ENCODE measurements at regions not wholly inside any gene's neighbourhood (a gene's known extent, or its start where the extent isn't known, plus 50 kb on each side); places are given as distances from the start of the nearest gene placed in this dataset.
A peak's percentile ranks its signal among the peaks of the same experiment; 100 is the strongest.

DNA sequence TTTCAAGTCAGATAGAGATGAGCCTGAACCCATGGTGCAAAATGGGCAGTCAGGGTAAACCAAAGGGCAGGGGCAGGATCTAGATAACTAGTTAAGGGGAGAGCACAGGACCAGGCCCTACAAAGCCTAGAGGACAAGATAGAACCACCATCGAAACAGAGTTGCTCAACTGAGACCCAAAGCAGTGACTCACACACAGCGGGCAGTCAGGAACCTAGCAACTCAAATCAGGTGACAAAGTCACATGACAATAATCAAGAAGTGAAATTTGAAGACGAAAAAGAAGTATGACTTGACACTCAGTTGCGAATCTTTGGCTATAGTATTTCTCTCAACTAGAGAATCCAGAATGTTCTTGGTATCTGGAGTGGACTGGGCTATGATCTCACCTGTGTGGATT, 136.0 kb upstream of the PTPRG start:
- Mint-ChIP-seq H3K4me3 (no peak overlapping the region), H3K9me3 (no peaks in the 10 kb centered on the region), H3K27me3 (ENCODE audit: insufficient read depth, low read depth, poor library complexity) (no peaks in the 10 kb centered on the region), H3K27ac (no peak overlapping the region), H3K36me3 (ENCODE audit: low read depth) (no peaks in the 10 kb centered on the region), H3K4me1 (no peaks in the 10 kb centered on the region; the same call in 2 of the 3 replicates)
- no peaks in the 10 kb centered on the region for H4K20me1 ChIP-seq (replicated peaks; ENCODE audit: insufficient read depth)
- peak overlapping the region; percentile 38; the same call in 1 of the 2 replicates for H2AFZ ChIP-seq
- H3K4me3 ChIP-seq, result no peak overlapping the region
- TF ChIP-seq, protein P1, sequence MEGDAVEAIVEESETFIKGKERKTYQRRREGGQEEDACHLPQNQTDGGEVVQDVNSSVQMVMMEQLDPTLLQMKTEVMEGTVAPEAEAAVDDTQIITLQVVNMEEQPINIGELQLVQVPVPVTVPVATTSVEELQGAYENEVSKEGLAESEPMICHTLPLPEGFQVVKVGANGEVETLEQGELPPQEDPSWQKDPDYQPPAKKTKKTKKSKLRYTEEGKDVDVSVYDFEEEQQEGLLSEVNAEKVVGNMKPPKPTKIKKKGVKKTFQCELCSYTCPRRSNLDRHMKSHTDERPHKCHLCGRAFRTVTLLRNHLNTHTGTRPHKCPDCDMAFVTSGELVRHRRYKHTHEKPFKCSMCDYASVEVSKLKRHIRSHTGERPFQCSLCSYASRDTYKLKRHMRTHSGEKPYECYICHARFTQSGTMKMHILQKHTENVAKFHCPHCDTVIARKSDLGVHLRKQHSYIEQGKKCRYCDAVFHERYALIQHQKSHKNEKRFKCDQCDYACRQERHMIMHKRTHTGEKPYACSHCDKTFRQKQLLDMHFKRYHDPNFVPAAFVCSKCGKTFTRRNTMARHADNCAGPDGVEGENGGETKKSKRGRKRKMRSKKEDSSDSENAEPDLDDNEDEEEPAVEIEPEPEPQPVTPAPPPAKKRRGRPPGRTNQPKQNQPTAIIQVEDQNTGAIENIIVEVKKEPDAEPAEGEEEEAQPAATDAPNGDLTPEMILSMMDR (conservative IDR thresholded peaks at IDR 0.05; ENCODE audit: low read depth in 2 of 2), result no peak
- TF ChIP-seq, protein P2, sequence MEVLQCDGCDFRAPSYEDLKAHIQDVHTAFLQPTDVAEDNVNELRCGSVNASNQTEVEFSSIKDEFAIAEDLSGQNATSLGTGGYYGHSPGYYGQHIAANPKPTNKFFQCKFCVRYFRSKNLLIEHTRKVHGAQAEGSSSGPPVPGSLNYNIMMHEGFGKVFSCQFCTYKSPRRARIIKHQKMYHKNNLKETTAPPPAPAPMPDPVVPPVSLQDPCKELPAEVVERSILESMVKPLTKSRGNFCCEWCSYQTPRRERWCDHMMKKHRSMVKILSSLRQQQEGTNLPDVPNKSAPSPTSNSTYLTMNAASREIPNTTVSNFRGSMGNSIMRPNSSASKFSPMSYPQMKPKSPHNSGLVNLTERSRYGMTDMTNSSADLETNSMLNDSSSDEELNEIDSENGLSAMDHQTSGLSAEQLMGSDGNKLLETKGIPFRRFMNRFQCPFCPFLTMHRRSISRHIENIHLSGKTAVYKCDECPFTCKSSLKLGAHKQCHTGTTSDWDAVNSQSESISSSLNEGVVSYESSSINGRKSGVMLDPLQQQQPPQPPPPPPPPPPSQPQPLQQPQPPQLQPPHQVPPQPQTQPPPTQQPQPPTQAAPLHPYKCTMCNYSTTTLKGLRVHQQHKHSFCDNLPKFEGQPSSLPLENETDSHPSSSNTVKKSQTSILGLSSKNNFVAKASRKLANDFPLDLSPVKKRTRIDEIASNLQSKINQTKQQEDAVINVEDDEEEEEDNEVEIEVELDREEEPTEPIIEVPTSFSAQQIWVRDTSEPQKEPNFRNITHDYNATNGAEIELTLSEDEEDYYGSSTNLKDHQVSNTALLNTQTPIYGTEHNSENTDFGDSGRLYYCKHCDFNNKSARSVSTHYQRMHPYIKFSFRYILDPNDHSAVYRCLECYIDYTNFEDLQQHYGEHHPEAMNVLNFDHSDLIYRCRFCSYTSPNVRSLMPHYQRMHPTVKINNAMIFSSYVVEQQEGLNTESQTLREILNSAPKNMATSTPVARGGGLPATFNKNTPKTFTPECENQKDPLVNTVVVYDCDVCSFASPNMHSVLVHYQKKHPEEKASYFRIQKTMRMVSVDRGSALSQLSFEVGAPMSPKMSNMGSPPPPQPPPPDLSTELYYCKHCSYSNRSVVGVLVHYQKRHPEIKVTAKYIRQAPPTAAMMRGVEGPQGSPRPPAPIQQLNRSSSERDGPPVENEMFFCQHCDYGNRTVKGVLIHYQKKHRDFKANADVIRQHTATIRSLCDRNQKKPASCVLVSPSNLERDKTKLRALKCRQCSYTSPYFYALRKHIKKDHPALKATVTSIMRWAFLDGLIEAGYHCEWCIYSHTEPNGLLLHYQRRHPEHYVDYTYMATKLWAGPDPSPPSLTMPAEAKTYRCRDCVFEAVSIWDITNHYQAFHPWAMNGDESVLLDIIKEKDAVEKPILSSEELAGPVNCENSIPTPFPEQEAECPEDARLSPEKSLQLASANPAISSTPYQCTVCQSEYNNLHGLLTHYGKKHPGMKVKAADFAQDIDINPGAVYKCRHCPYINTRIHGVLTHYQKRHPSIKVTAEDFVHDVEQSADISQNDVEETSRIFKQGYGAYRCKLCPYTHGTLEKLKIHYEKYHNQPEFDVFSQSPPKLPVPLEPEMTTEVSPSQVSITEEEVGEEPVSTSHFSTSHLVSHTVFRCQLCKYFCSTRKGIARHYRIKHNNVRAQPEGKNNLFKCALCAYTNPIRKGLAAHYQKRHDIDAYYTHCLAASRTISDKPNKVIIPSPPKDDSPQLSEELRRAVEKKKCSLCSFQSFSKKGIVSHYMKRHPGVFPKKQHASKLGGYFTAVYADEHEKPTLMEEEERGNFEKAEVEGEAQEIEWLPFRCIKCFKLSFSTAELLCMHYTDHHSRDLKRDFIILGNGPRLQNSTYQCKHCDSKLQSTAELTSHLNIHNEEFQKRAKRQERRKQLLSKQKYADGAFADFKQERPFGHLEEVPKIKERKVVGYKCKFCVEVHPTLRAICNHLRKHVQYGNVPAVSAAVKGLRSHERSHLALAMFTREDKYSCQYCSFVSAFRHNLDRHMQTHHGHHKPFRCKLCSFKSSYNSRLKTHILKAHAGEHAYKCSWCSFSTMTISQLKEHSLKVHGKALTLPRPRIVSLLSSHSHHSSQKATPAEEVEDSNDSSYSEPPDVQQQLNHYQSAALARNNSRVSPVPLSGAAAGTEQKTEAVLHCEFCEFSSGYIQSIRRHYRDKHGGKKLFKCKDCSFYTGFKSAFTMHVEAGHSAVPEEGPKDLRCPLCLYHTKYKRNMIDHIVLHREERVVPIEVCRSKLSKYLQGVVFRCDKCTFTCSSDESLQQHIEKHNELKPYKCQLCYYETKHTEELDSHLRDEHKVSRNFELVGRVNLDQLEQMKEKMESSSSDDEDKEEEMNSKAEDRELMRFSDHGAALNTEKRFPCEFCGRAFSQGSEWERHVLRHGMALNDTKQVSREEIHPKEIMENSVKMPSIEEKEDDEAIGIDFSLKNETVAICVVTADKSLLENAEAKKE (CRISPR knock-in tag; IDR thresholded peaks at IDR 0.05), result no peak
- TF ChIP-seq CREB1 (CRISPR knock-in tag; IDR thresholded peaks at IDR 0.05; ENCODE audit: low read depth) (no peak), ZNF114 (CRISPR knock-in tag; IDR thresholded peaks at IDR 0.05) (no peak), EZH2 (IDR thresholded peaks at IDR 0.05; ENCODE audit: low read depth, unreplicated experiment) (no peak), JUNB (IDR thresholded peaks at IDR 0.05; ENCODE audit: unreplicated experiment) (no peak), EZH2phosphoT487 (IDR thresholded peaks at IDR 0.05; ENCODE audit: unreplicated experiment) (no peak), STAT1 (IDR thresholded peaks at IDR 0.05; ENCODE audit: unreplicated experiment) (no peak), NANOG (IDR thresholded peaks at IDR 0.05; ENCODE audit: borderline replicate concordance) (no peak), POLR2AphosphoS5 (IDR thresholded peaks at IDR 0.05; ENCODE audit: low read depth) (no peak)
- TF ChIP-seq, protein P3, sequence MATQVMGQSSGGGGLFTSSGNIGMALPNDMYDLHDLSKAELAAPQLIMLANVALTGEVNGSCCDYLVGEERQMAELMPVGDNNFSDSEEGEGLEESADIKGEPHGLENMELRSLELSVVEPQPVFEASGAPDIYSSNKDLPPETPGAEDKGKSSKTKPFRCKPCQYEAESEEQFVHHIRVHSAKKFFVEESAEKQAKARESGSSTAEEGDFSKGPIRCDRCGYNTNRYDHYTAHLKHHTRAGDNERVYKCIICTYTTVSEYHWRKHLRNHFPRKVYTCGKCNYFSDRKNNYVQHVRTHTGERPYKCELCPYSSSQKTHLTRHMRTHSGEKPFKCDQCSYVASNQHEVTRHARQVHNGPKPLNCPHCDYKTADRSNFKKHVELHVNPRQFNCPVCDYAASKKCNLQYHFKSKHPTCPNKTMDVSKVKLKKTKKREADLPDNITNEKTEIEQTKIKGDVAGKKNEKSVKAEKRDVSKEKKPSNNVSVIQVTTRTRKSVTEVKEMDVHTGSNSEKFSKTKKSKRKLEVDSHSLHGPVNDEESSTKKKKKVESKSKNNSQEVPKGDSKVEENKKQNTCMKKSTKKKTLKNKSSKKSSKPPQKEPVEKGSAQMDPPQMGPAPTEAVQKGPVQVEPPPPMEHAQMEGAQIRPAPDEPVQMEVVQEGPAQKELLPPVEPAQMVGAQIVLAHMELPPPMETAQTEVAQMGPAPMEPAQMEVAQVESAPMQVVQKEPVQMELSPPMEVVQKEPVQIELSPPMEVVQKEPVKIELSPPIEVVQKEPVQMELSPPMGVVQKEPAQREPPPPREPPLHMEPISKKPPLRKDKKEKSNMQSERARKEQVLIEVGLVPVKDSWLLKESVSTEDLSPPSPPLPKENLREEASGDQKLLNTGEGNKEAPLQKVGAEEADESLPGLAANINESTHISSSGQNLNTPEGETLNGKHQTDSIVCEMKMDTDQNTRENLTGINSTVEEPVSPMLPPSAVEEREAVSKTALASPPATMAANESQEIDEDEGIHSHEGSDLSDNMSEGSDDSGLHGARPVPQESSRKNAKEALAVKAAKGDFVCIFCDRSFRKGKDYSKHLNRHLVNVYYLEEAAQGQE (IDR thresholded peaks at IDR 0.05; ENCODE audit: unreplicated experiment), result no peak
- ATAC-seq (no peak), DNase-seq (ENCODE audit: low spot score) (no peak)
- H3K4me1 ChIP-seq (ENCODE audit: insufficient read depth), result no peaks in the 10 kb centered on the region
- no peaks in the 10 kb centered on the region for H3K36me3 ChIP-seq (ENCODE audit: insufficient read depth)
- H3K27ac ChIP-seq (ENCODE audit: low read depth), result no peak overlapping the region
- H3K27me3 ChIP-seq (ENCODE audit: insufficient read depth), result no peaks in the 10 kb centered on the region
- H3F3A ChIP-seq (replicated peaks; ENCODE audit: low read depth), result no peaks in the 10 kb centered on the region
- H3K4me2 ChIP-seq, result no peak overlapping the region
- H3K79me2 ChIP-seq (replicated peaks; ENCODE audit: insufficient read depth), result no peaks in the 10 kb centered on the region; the same call in 1 of the 2 replicates
- H3K9me2 ChIP-seq (ENCODE audit: insufficient read depth), result no peaks in the 10 kb centered on the region; the same call in 1 of the 2 replicates
